Stimulated activated CD4-positive, alpha-beta T cell treated with anti-CD3 and anti-CD28 coated beads, Interleukin-15, amount 100 ng/mL, for 1 hour (primary cell): ENCODE measurements at regions not wholly inside any gene's neighbourhood (a gene's known extent, or its start where the extent isn't known, plus 50 kb on each side); places are given as distances from the start of the nearest gene placed in this dataset.
"Not testable (repeated sequence)": the region's sequence is repeated elsewhere in the genome, so short reads cannot be mapped to it uniquely, and the experiment has no call there.

Experiments
- DNase-seq, 2 donors: peaks; one replicate each; pipeline ENCODE4 v3.0.0-alpha.2; 2020; ENCODE audit warnings: low read depth in 1 of 2, low spot score in 1 of 2

DNA sequence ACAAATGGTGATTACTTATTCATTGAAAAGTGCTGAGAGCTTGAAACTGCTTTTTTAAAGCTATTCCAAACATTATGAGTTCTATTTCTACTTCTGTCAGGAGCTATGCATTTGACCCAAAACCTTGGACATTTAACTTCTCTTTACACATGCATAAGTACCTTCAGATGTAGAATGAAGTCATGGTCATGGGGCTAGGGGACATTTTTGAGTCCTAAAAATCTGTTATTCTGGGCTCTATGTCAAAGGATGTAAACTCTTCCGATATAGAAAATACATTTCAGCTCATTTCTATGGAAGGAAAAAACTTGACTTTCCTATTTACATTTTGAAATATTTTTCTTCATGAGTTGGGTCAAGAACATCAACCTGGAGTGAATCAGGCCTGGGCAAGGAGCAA lies 179.5 kb upstream of the CXCL12 start:
- DNase-seq: no peak

- DNase-seq: no peak
Observed at GRCh38 chr10:44564790-44565189, 179.9 kb upstream of the CXCL12 start.

DNA sequence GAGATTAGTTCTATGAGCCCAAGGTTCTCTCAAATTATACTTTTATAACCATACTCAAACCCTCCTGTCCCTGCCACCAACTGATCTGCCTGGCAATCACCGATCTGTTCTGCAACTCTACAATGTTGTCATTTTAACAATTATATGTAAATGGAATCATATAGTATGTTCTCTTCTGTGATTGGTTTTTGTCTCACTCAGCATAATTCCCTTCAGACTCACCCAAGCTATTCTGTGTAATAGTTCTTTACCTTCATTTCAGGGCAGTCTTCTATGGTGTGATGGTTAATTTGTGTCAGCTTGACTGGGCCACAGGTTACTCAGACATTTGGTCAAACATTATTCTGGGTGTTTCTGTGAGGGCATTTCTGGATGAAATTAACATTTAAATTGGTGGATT lies 181.9 kb upstream of the CXCL12 start:
- DNase-seq: no peak

GRCh38 chr10:44567471-44567870 lies 182.6 kb upstream of the CXCL12 start:
- DNase-seq: no peak

- DNase-seq: no peak
Observed at GRCh38 chr10:44569193-44570091, 184.5 kb upstream of the CXCL12 start.

GRCh38 chr10:44571701-44572100 lies 186.8 kb upstream of the CXCL12 start:
- DNase-seq: no peak

DNA sequence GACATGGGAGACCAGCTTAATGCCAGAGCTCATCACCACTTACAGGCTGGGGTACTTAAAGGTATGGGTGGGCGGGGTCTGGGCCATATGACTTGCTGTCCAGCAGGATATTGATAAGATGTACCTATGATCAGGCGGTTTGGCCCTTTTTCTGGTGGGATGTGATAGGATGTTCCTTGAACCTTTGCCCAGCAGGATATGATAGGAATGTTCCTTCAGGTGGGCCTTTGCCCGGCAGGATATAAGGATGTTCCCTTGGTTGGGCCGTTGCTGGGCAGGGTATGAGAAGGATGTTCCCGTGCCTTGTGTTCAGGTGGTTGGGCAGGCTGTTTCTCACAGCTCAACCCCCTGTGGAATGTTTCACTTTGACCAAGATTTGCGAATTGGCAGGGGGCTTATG lies 187.2 kb upstream of the CXCL12 start:
- no peak for DNase-seq

- DNase-seq: no peak
Observed at GRCh38 chr10:44573821-44574220, 188.9 kb upstream of the CXCL12 start.

DNA sequence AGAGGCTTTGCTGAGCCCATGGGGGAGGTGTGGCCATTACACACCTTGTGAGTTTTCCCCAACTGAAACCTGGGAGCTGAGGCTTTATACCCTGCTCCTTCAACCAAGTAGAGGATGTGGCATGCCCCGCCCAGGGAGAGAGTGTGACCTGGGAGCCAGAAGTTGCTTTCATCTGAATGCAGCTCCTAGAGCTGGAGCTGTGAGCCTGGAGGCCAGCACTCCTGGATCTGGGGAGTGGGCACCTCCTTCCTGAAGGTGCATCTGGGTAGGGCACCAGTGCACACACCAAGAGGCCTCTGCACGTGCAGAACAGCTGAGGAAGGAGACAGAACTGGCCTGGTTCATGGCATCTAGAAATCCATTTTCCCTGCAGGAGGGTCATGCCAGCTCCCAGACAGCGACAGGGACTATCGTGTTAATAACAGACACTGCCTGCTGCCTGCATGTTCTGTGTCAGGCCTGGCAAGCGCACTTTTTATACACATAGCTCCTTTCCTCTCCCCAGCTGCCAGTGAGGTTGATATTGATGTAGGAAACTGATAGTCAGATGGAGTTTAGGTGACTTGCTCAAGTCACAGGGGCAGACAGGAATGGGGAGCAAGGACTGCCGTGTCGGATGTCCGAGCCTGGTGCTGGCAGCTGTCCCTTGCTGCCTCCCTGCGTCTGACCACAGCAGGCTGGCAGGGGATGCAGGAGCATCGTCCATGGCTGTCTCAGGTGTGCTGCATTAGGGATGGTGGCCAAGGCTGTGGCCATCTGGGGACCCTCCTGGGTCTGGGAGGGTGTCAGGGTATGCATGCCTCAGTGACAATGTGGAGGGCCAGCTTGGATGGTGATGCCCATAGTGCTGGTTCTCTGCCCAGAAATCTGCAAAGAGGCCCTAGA lies 189.9 kb upstream of the CXCL12 start:
- DNase-seq: no peak

DNA sequence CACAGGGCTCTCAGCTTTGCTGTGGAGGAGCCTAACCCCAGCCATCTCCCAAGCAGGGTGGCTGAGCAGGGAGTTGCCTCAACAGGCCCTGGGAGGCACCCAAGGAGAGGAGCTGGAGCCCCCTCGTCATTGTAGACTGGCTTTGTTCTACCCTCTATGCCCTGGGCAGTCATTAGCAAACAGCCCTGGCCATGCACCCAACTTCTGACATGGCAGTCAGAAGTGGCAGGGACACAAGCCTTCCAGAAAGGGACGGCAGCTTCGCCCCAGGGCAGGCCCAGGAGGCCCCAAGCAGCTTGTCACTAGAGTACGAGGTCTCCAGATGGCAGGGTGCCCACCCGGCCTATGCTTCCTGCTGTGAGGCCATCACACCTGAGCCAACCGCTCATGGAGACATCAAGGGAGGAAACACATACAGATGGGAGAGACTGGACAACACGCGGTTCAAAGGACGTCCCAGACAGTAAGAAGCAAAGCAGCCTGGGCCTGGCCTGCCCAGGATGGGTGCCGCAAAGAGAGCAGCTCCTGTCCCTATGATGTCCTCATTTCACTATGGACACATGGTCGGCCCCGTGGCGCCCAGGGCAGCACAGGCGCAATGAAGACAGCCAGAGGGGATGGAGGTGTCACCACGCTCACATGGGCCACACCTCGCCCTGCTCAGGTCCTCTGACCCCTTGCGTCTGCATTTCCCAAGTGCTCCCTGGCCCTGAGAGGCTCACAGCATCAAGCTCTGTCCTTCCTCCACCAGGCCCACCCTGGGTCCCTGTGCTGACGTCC lies 190.9 kb upstream of the CXCL12 start:
- DNase-seq: no peak

- DNase-seq: no peak
Observed at GRCh38 chr10:44576702-44577191, 191.8 kb upstream of the CXCL12 start.

DNA sequence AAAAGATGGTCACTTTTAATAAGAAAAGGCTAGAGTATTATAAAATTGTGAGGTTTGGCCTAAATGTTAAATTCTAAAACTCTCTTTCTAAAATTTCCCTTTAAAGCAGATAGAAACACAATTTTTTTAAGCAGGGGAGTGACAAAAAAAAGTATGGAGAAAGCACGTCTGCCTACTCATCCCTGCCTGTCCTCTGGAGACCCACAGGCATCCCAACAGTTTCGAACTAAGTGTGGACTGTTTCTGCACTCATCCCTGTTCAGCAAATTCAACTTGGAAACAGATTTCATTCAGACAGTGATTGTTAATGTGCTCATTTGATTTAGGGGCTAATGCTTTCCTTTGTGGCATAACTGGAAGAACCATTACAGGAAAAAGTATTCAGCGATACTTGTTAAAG lies 192.6 kb upstream of the CXCL12 start:
- DNase-seq: no peak

- DNase-seq: no peak
Observed at GRCh38 chr10:44578271-44578670, 193.4 kb upstream of the CXCL12 start.

DNA sequence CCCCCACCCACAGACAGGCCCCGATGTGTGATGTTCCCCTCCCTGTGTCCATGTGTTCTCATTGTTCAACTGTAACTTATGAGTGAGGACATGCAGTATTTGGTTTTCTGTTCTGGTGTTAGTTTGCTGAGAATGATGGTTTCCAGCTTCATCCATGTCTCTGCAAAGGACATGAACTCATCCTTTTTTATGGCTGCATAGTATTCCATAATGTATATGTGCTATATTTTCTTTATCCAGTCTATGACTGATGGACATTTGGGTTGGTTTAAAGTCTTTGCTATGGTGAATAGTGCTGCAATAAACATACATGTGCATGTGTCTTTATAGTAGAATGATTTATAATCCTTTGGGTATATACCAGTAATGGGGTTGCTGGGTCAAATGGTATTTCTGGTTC lies 194.1 kb upstream of the CXCL12 start:
- not testable (repeated sequence) for DNase-seq

DNA sequence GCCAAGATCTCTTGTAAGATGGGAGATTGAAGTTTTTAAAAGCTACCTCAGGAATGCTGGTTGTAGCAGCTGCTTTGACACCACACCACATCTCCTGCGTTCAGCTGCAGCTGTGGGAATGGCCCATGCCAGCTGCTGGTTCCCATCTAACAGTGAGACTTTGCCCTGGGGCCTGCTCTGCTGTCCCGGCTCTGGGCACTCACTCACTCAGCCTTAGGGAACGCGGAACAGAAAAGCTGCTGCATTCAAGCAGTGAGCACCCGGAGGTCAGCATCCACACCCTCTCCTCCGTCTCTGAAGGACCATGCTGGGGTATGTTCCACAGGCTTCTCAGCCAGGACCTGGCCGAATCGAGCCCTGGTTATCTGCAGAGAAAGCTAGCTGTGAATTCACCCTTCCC lies 197.1 kb upstream of the CXCL12 start:
- DNase-seq: no peak

GRCh38 chr10:44587488-44588318 lies 202.8 kb upstream of the CXCL12 start:
- DNase-seq: no peak

DNA sequence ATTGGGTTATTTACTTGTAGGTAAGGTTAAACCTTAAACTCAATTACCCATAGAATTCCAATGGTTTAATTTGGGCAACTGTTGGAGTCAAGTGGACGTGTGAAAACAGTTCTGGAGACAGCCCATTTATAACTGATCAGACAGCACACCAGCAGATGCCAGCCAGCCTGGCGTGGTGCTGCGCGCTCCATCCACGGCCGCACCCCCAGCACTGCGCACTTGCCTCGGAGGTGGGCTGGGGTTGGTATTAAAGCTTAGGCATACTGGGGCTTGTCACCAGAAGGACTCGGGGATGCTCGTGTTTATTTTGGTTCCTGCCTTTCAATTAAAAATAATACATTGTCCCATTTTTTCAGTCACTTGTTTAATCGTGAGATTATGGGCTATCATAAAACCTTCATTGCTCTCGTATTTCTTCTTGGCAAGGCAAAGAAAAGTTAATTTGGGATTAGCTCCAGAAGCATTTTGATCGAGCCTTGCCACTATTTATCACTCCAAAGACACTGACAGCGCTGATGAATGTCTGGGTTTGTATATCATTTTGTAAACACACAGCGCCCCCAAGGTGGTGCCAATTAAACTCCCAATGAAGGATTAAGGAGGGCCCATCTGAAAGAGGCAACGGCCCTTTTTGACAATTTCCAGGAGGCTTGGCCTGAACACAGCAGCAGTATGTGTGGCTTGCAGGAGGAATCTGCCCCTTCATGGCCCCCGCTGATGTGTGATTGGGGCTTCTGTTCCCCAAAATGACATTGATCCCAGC lies 204.5 kb upstream of the CXCL12 start:
- no peak for DNase-seq

DNA sequence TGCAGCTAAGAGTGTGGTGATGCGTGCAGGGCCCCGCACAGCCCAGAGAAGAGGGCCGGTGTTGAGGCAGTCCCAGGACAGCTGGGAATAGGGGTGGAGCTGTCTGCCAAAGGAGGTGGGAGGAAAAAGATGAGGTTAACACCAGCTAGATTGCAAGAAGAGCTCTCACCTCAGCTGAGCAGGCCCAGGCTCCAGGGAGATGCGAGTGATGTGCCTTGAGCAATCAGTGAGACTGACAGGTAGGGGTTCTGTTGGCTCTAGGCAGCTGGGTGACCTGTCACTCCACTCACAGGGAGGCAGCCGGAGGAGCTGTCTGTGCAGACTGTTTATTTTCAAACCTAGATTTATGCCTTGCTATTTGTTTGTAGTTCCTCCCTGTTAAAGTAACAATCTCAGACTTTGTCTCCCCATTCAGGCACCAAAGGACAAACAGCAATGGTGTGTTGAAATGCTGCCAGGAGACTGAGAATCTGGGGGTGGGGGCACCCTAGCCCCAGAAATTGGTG lies 205.1 kb upstream of the CXCL12 start:
- no peak for DNase-seq

- no peak for DNase-seq
Observed at GRCh38 chr10:44591911-44592310, 207.0 kb upstream of the CXCL12 start.
